ENCODE measurements at regions not wholly inside any gene's neighbourhood (a gene's known extent, or its start where the extent isn't known, plus 50 kb on each side); places are given as distances from the start of the nearest gene placed in this dataset.

GRCh38 chr18:57909620-57910019, 106.5 kb upstream of the ATP8B1 start:
- TF ChIP-seq SUZ12 (IDR thresholded peaks at IDR 0.05; ENCODE audit: low read length): no peak
- TF ChIP-seq JUN (IDR thresholded peaks at IDR 0.05; ENCODE audit: low read depth, low read length): no peak
- no peak for TF ChIP-seq YY1 (IDR thresholded peaks at IDR 0.05; ENCODE audit: low read depth, low read length)
- no peak for TF ChIP-seq EP300 (IDR thresholded peaks at IDR 0.05; ENCODE audit: borderline replicate concordance in 1 of 2, low read depth in 2 of 2, low read length in 2 of 2)
- TF ChIP-seq, protein P1, sequence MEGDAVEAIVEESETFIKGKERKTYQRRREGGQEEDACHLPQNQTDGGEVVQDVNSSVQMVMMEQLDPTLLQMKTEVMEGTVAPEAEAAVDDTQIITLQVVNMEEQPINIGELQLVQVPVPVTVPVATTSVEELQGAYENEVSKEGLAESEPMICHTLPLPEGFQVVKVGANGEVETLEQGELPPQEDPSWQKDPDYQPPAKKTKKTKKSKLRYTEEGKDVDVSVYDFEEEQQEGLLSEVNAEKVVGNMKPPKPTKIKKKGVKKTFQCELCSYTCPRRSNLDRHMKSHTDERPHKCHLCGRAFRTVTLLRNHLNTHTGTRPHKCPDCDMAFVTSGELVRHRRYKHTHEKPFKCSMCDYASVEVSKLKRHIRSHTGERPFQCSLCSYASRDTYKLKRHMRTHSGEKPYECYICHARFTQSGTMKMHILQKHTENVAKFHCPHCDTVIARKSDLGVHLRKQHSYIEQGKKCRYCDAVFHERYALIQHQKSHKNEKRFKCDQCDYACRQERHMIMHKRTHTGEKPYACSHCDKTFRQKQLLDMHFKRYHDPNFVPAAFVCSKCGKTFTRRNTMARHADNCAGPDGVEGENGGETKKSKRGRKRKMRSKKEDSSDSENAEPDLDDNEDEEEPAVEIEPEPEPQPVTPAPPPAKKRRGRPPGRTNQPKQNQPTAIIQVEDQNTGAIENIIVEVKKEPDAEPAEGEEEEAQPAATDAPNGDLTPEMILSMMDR (IDR thresholded peaks at IDR 0.05; ENCODE audit: control extremely low read depth in 1 of 3, insufficient read depth in 1 of 3, low read depth in 1 of 3, low read length in 3 of 3): no peak
- TF ChIP-seq RAD21 (IDR thresholded peaks at IDR 0.05 in 1 of 2, conservative IDR thresholded peaks at IDR 0.05 in 1 of 2; ENCODE audit: low read depth in 2 of 2, low read length in 2 of 2): no peak
